Choroid plexus epithelial cell (primary cell): ENCODE measurements at regions not wholly inside any gene's neighbourhood (a gene's known extent, or its start where the extent isn't known, plus 50 kb on each side); places are given as distances from the start of the nearest gene placed in this dataset.

ENCODE experiments used
- DNase-seq: peaks from one replicate; pipeline ENCODE4 v3.0.0-alpha.2; 2010; ENCODE audit warnings: low read depth
- H3K4me3 ChIP-seq: 2 replicates; pipeline ENCODE4 v1.5.1; 2011; ENCODE audit warnings: low read depth, mild to moderate bottlenecking, control low read depth, low read length, moderate library complexity
- TF ChIP-seq, protein P1 (sequence below): conservative IDR thresholded peaks from 2 replicates; pipeline ENCODE4 v1.5.1; 2011; ENCODE audit warnings: low read depth, mild to moderate bottlenecking, control low read depth, inconsistent platforms, low read length, moderate library complexity

DNA sequence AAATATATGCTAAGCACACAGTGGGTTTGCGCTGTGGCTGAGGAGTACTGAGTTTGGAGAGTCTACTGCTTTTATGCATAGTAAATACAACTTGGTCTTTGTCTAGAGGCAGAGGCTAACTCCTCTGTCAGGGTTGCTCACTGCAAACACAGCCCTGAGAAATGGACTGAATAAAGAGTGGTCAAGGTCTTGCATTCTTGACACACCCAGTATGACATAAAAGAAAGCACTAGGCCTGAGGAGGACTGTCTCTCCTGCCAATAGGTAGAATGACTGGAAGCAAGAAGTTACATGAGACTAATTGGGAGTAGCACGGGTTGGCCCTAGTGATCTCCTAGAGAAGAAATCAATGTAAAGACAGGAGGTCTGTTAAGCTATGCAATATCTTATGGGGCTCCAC is 367.2 kb upstream of the B3GALT2 start:
- H3K4me3 ChIP-seq: no peak overlapping the region
- no peak for DNase-seq
- TF ChIP-seq, protein P1, sequence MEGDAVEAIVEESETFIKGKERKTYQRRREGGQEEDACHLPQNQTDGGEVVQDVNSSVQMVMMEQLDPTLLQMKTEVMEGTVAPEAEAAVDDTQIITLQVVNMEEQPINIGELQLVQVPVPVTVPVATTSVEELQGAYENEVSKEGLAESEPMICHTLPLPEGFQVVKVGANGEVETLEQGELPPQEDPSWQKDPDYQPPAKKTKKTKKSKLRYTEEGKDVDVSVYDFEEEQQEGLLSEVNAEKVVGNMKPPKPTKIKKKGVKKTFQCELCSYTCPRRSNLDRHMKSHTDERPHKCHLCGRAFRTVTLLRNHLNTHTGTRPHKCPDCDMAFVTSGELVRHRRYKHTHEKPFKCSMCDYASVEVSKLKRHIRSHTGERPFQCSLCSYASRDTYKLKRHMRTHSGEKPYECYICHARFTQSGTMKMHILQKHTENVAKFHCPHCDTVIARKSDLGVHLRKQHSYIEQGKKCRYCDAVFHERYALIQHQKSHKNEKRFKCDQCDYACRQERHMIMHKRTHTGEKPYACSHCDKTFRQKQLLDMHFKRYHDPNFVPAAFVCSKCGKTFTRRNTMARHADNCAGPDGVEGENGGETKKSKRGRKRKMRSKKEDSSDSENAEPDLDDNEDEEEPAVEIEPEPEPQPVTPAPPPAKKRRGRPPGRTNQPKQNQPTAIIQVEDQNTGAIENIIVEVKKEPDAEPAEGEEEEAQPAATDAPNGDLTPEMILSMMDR: no peak

DNA sequence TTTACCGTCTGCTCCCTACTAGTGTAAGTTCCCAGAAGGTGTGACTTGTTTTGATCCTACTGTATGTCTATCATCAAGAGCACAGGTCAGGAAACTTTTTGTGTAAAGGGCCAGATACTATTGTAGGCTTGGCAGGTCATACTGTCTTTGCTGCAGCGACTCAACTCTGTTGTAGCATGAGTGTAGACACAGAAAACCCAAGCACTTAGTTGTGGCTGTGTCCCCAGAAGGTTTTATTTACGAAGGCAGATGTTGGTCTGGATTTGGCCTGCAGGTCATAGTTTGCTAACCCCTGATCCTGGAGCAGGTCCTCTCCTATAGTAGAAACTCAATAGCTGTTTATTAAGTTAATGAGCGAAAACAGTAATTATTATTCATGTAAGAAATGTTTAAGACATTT is 365.9 kb upstream of the B3GALT2 start:
- TF ChIP-seq, protein P1: no peak
- DNase-seq: no peak
- H3K4me3 ChIP-seq: no peak overlapping the region

DNA sequence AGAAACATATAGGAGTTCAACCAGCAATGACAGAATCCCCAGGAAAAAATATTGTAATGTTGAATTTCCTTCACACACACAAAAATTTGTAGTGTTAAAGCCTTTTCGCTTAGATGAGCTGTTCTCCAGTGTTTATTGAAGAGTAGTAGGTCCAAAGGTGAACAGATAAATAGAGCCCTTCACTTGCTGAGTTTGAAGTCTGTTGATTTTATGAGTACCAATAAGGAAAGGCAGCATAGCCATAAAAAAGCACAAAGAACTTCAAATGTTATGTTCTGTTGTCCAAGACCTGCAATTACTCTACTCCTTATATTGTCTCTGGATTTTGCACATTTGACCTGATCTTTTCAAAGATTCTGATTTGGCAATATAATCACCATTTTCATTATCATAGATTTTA is 362.7 kb upstream of the B3GALT2 start:
- no peak overlapping the region for H3K4me3 ChIP-seq
- TF ChIP-seq, protein P1: no peak
- DNase-seq: no peak

GRCh38 chr1:193545171-193545570 is 358.8 kb upstream of the B3GALT2 start:
- peak; percentile 62 for DNase-seq
- TF ChIP-seq, protein P1: no peak
- no peak overlapping the region for H3K4me3 ChIP-seq

- DNase-seq: peak; percentile 22
- H3K4me3 ChIP-seq: no peak overlapping the region
- TF ChIP-seq, protein P1: no peak
Observed at GRCh38 chr1:193543259-193543658, 356.8 kb upstream of the B3GALT2 start.

DNA sequence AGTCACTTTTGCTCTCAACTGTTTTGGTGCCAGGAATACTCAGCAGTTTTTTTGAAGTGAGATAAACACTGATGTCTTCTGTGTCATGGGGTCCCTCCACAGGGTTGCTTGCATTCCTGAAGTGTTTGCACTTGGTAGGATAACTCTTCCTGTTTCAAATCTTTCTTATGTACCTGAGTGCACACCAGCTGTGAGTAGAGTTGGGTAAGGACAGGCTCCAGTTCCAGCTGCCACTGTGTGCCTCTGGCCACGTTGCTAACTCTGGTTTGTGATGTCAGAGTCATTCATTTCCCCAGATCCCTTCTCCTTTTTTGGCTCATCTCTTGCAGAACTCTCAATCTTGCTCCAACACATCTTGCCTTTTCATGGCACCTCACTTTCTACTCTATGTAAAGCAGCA is 356.3 kb upstream of the B3GALT2 start:
- no peak overlapping the region for H3K4me3 ChIP-seq
- TF ChIP-seq, protein P1: no peak
- DNase-seq: peak; percentile 50

DNA sequence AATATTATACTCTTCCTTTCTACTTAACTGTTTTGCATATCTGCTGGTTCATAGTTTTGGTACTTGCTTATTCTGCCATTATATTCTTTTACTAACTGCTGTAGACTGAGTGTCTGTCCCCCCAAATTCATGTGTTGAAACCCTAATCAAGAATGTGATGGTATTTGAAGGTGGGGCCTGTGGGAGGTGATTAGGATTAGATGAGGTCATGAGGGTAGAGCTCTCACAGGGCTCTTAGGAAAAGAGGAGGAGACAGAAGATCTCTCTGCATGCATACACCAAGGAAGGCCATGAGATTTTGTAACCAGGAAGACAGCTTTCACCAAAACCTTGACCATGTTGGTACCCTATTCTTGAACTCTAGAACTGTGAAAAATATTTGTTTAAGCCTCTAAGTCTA is 354.1 kb upstream of the B3GALT2 start:
- H3K4me3 ChIP-seq: no peak overlapping the region
- DNase-seq: no peak

More for the DNA sequence above, 354.1 kb upstream of the B3GALT2 start:
- TF ChIP-seq, protein P1: no peak
